Upper lobe of left lung (tissue), 6 donors: ENCODE measurements at regions not wholly inside any gene's neighbourhood (a gene's known extent, or its start where the extent isn't known, plus 50 kb on each side); places are given as distances from the start of the nearest gene placed in this dataset.
"Not testable (repeated sequence)": the region's sequence is repeated elsewhere in the genome, so short reads cannot be mapped to it uniquely, and the experiment has no call there.

Experiments
- ATAC-seq, 2 donors: fragments of 200-7000 bp; cut with Tn5 transposase; one replicate each; pipeline ENCODE4 v1.9.1; 2022; ENCODE audit warnings: mild to moderate bottlenecking in 2 of 2, moderate library complexity in 2 of 2; ENCODE audit not compliant: low FRiP score in 2 of 2
- DNase-seq, 2 donors: peaks; one replicate each; pipeline ENCODE4 v3.0.0-alpha.2; 2019 to 2020
- H3K27ac ChIP-seq, 4 donors: fragments of 200-600 bp; sonication (generic); one replicate each; pipeline ENCODE4 v1.5.1; 2016 to 2019
- H3K27me3 ChIP-seq, 4 donors: fragments of 200-600 bp; sonication (generic); one replicate each; pipeline ENCODE4 v1.5.1; 2017 to 2019
- H3K36me3 ChIP-seq, 4 donors: fragments of 200-600 bp; sonication (generic); one replicate each; pipeline ENCODE4 v1.5.1; 2016 to 2019
- H3K4me1 ChIP-seq, 4 donors: fragments of 200-600 bp; sonication (generic); one replicate each; pipeline ENCODE4 v1.5.1; 2018 to 2019
- H3K4me3 ChIP-seq, 4 donors: fragments of 200-600 bp; sonication (generic); one replicate each; pipeline ENCODE4 v1.5.1; 2017 to 2019; ENCODE audit warnings: mild to moderate bottlenecking in 2 of 4, moderate library complexity in 1 of 4
- H3K9me3 ChIP-seq, 4 donors: fragments of 200-600 bp; sonication (generic); one replicate each; pipeline ENCODE4 v1.5.1; 2018 to 2019
- CTCF ChIP-seq, 6 experiments: fragments of 450-650 bp in 4 of 6; fragments of 200-600 bp in 2 of 6; sonication (generic) in 2 of 6; IDR thresholded peaks; one replicate each; pipeline ENCODE4 v1.5.1; 2016 to 2019; ENCODE audit warnings: antibody characterized with exemption in 6 of 6
- EP300 ChIP-seq, 4 donors: sonication (generic); formaldehyde crosslinking; IDR thresholded peaks; one replicate each; pipeline ENCODE4 v1.5.1; 2017; ENCODE audit warnings: antibody characterized with exemption in 4 of 4, control low read depth in 2 of 4
- POLR2A ChIP-seq, 4 donors: fragments of 450-650 bp; IDR thresholded peaks; one replicate each; pipeline ENCODE4 v1.5.1; 2016 to 2017; ENCODE audit warnings: antibody characterized with exemption in 4 of 4, mild to moderate bottlenecking in 2 of 4
- POLR2AphosphoS5 ChIP-seq, 2 donors: sonication (generic); formaldehyde crosslinking; IDR thresholded peaks; one replicate each; pipeline ENCODE4 v1.5.1; 2017; ENCODE audit warnings: antibody characterized with exemption in 2 of 2
- WGBS, 2 donors: methylation state at CpG; one replicate each; pipeline ENCODE4 v1.1.5; 2017 to 2018; 5-methylcytosine and 5-hydroxymethylcytosine counted together
- donor health status: DM: no; HTN: no; CAD: no; lungs with moderate emphysema.
- donor health status: DM: no; HTN: yes; CAD: no; lungs with severe emphysema.

- DNase-seq (no peak), ATAC-seq (no peak)
- no peak overlapping the region for H3K27ac ChIP-seq
- H3K4me1 ChIP-seq, result no peaks in the 10 kb centered on the region
- H3K36me3 ChIP-seq, result no peaks in the 10 kb centered on the region
- TF ChIP-seq EP300 (IDR thresholded peaks at IDR 0.05) (no peak), CTCF (IDR thresholded peaks at IDR 0.05) (no peak), POLR2AphosphoS5 (IDR thresholded peaks at IDR 0.05) (no peak), POLR2A (IDR thresholded peaks at IDR 0.05) (no peak)
- H3K4me3 ChIP-seq, result no peak overlapping the region
- H3K27me3 ChIP-seq, result no peaks in the 10 kb centered on the region
- H3K9me3 ChIP-seq, result peaks cover 0 to 6% (median 0%) of the 10 kb centered on the region in 4 donors
Observed at GRCh38 chr2:204157684-204158083, 221.1 kb downstream of the ICOS start.

DNA sequence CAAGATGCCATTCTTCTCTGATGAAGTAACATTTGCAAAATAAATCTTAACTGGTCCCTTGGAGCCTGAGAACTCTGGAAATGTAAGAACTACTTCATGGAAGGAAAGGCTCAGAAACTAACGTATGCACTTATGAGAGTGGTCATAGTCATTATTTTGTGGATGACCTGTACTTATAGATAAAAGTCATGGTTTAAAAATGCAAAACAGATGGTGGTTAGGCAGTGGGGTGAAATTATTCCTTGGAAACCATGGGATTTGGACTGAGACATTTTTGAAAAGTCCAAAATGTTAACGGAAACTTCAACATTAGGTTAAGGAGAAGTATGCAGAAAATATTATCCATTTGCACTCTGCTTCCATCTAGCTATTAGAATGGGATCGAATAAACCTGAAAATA lies 223.0 kb downstream of the ICOS start:
- TF ChIP-seq CTCF (IDR thresholded peaks at IDR 0.05), result no peak
- TF ChIP-seq EP300 (IDR thresholded peaks at IDR 0.05), result no peak
- TF ChIP-seq POLR2A (IDR thresholded peaks at IDR 0.05), result no peak
- no peak for TF ChIP-seq POLR2AphosphoS5 (IDR thresholded peaks at IDR 0.05)
- no peak overlapping the region for H3K27ac ChIP-seq

DNA sequence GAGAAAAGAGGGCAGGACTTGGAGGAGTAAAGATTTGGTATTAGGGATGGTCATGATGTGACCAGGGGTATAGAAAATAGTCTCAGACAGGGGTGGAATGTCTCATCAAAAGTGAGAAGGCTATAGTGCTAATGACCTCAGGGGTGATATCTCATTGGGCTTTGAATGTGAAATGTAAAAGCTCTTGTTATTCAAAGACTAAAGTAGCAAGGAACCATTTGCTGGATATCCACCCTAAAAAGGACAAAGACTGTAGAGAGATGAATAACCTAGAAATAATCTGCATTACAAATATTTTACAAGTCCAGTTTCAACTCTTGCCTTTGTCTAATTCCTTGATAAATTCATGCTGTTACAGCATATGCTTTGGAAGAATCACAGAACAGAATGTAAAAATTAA lies 224.4 kb downstream of the ICOS start:
- Histone ChIP-seq H3K9me3 (peaks cover 0 to 6% (median 0%) of the 10 kb centered on the region in 4 donors), H3K36me3 (no peaks in the 10 kb centered on the region), H3K27ac (no peak overlapping the region), H3K4me3 (no peak overlapping the region), H3K27me3 (no peaks in the 10 kb centered on the region), H3K4me1 (no peaks in the 10 kb centered on the region)
- no peak for DNase-seq
- no peak for ATAC-seq
- TF ChIP-seq POLR2AphosphoS5 (IDR thresholded peaks at IDR 0.05), result no peak
- TF ChIP-seq POLR2A (IDR thresholded peaks at IDR 0.05), result no peak
- TF ChIP-seq EP300 (IDR thresholded peaks at IDR 0.05), result no peak
- no peak for TF ChIP-seq CTCF (IDR thresholded peaks at IDR 0.05)

More for the DNA sequence above, 223.0 kb downstream of the ICOS start:
- 83 to 84% methylated on average over 3 of the region's 3 CpGs for WGBS, 2 donors
- H3K27me3 ChIP-seq, result no peaks in the 10 kb centered on the region
- DNase-seq (no peak), ATAC-seq (no peak)
- H3K4me3 ChIP-seq, result no peak overlapping the region
- H3K4me1 ChIP-seq, result no peaks in the 10 kb centered on the region
- no peaks in the 10 kb centered on the region for H3K36me3 ChIP-seq
- peaks cover 0 to 6% (median 0%) of the 10 kb centered on the region in 4 donors for H3K9me3 ChIP-seq

GRCh38 chr2:204161886-204162285 lies 225.3 kb downstream of the ICOS start:
- no peaks in the 10 kb centered on the region for H3K36me3 ChIP-seq
- H3K9me3 ChIP-seq, result peaks cover 0 to 6% (median 0%) of the 10 kb centered on the region in 4 donors
- DNase-seq, result no peak
- no peak for TF ChIP-seq CTCF (IDR thresholded peaks at IDR 0.05)
- TF ChIP-seq POLR2A (IDR thresholded peaks at IDR 0.05), result no peak
- no peak for TF ChIP-seq POLR2AphosphoS5 (IDR thresholded peaks at IDR 0.05)
- TF ChIP-seq EP300 (IDR thresholded peaks at IDR 0.05), result no peak
- no peak for ATAC-seq
- H3K4me1 ChIP-seq, result no peaks in the 10 kb centered on the region
- H3K27me3 ChIP-seq, result no peaks in the 10 kb centered on the region
- WGBS, 2 donors, result 79% methylated on average over 3 of the region's 3 CpGs
- no peak overlapping the region for H3K4me3 ChIP-seq
- H3K27ac ChIP-seq, result no peak overlapping the region

GRCh38 chr2:204166961-204167360 lies 230.4 kb downstream of the ICOS start:
- 68 to 75% methylated on average over 3 of the region's 3 CpGs for whole genome bisulfite sequencing, 2 donors

DNA sequence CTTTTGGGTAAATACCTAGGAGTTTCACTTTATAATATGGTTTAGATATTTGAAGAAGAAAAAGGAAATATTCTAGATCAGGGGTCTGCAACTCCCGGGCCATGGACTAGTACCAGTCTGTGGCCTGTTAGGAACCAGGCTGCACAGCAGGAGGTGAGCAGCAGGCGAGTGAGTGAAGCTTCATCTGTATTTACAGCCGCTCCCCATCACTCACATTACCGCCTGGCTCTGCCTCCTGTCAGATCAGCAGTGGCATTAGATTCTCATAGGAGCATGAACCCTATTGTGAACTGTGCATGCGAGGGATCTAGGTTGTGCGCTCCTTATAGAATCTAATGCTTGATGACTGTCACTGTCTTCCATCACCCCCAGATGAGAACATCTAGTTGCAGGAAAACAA lies 231.1 kb downstream of the ICOS start:
- H3K9me3 ChIP-seq, H3K4me1 ChIP-seq, H3K27ac ChIP-seq, H3K27me3 ChIP-seq, ATAC-seq, H3K4me3 ChIP-seq, DNase-seq, H3K36me3 ChIP-seq: not testable (repeated sequence)
- WGBS, 2 donors, result 95 to 96% methylated on average over 6 of the region's 6 CpGs

More at GRCh38 chr2:204166961-204167360, 230.4 kb downstream of the ICOS start:
- TF ChIP-seq EP300 (IDR thresholded peaks at IDR 0.05) (no peak), POLR2AphosphoS5 (IDR thresholded peaks at IDR 0.05) (no peak), CTCF (IDR thresholded peaks at IDR 0.05) (no peak), POLR2A (IDR thresholded peaks at IDR 0.05) (no peak)
- DNase-seq (no peak), ATAC-seq (no peak)
- Histone ChIP-seq H3K27ac (no peak overlapping the region), H3K27me3 (no peaks in the 10 kb centered on the region), H3K36me3 (no peaks in the 10 kb centered on the region), H3K4me1 (no peaks in the 10 kb centered on the region), H3K9me3 (no peaks in the 10 kb centered on the region), H3K4me3 (no peak overlapping the region)
